Parathyroid adenoma (tissue), 2 donors: ENCODE measurements at regions not wholly inside any gene's neighbourhood (a gene's known extent, or its start where the extent isn't known, plus 50 kb on each side); places are given as distances from the start of the nearest gene placed in this dataset.

Source experiments
- H2AFZ ChIP-seq: fragments of 300-600 bp; sonication (generic); one replicate; pipeline ENCODE4 v1.7.0; 2017; ENCODE audit warnings: antibody characterized with exemption, mild to moderate bottlenecking
- H3K27ac ChIP-seq: fragments of 300-600 bp; sonication (generic); one replicate; pipeline ENCODE4 v1.7.0; 2017
- H3K27me3 ChIP-seq: fragments of 300-600 bp; sonication (generic); one replicate; pipeline ENCODE4 v1.7.0; 2017; ENCODE audit warnings: low read length; ENCODE audit not compliant: control insufficient read depth, insufficient read depth
- H3K36me3 ChIP-seq: fragments of 300-600 bp; sonication (generic); one replicate; pipeline ENCODE4 v1.7.0; 2017; ENCODE audit warnings: low read length; ENCODE audit not compliant: control insufficient read depth, insufficient read depth
- H3K4me1 ChIP-seq: fragments of 300-600 bp; sonication (generic); one replicate; pipeline ENCODE4 v1.7.0; 2017; ENCODE audit warnings: control low read depth
- H3K4me2 ChIP-seq: fragments of 300-600 bp; sonication (generic); one replicate; pipeline ENCODE4 v1.7.0; 2017; ENCODE audit warnings: low read length
- H3K4me3 ChIP-seq: fragments of 300-600 bp; sonication (generic); one replicate; pipeline ENCODE4 v1.7.0; 2017; ENCODE audit warnings: low read depth, low read length
- H3K79me2 ChIP-seq: fragments of 300-600 bp; sonication (generic); one replicate; pipeline ENCODE4 v1.7.0; 2017; ENCODE audit warnings: control low read depth
- H3K9ac ChIP-seq: fragments of 300-600 bp; sonication (generic); one replicate; pipeline ENCODE4 v1.7.0; 2017; ENCODE audit warnings: mild to moderate bottlenecking
- H3K9me3 ChIP-seq: fragments of 300-600 bp; sonication (generic); one replicate; pipeline ENCODE4 v1.7.0; 2017; ENCODE audit warnings: low read length; ENCODE audit not compliant: control insufficient read depth
- TF ChIP-seq, protein P1 (sequence below): fragments of 300-600 bp; sonication (generic); IDR thresholded peaks from one replicate; pipeline ENCODE4 v1.7.0; 2017; ENCODE audit warnings: antibody characterized with exemption, mild to moderate bottlenecking
- donor health status: primary hyperparathyroidism.

DNA sequence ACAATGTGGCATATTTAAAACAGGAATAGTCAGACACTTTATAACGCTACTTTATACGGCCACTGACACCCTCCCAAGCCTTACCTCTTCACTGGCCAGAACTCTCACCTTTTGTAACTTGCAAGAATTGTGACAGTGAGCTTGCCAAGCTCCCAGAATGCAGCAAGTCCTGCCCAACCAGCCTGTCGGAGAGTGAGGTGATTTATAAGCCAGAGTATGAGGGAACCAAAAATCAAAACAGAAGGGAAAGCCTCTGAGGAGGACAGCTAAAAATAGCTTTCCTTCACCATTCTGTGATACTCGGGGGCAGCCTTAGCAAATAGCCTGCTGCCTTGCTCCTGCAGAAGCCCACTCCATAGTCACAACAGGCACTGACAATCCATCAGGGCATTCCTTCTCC, 229.7 kb downstream of the FAM76B start:
- H3K79me2 ChIP-seq, result no peaks in the 10 kb centered on the region
- TF ChIP-seq, protein P1, sequence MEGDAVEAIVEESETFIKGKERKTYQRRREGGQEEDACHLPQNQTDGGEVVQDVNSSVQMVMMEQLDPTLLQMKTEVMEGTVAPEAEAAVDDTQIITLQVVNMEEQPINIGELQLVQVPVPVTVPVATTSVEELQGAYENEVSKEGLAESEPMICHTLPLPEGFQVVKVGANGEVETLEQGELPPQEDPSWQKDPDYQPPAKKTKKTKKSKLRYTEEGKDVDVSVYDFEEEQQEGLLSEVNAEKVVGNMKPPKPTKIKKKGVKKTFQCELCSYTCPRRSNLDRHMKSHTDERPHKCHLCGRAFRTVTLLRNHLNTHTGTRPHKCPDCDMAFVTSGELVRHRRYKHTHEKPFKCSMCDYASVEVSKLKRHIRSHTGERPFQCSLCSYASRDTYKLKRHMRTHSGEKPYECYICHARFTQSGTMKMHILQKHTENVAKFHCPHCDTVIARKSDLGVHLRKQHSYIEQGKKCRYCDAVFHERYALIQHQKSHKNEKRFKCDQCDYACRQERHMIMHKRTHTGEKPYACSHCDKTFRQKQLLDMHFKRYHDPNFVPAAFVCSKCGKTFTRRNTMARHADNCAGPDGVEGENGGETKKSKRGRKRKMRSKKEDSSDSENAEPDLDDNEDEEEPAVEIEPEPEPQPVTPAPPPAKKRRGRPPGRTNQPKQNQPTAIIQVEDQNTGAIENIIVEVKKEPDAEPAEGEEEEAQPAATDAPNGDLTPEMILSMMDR, result no peak
- no peak overlapping the region for H3K9ac ChIP-seq
- no peaks in the 10 kb centered on the region for H3K36me3 ChIP-seq
- no peak overlapping the region for H3K27ac ChIP-seq
- no peak overlapping the region for H3K4me2 ChIP-seq
- H3K4me3 ChIP-seq, result no peak overlapping the region
- H2AFZ ChIP-seq, result peak overlapping the region; percentile 34
- no peaks in the 10 kb centered on the region for H3K27me3 ChIP-seq
- no peaks in the 10 kb centered on the region for H3K4me1 ChIP-seq
- H3K9me3 ChIP-seq, result no peaks in the 10 kb centered on the region

DNA sequence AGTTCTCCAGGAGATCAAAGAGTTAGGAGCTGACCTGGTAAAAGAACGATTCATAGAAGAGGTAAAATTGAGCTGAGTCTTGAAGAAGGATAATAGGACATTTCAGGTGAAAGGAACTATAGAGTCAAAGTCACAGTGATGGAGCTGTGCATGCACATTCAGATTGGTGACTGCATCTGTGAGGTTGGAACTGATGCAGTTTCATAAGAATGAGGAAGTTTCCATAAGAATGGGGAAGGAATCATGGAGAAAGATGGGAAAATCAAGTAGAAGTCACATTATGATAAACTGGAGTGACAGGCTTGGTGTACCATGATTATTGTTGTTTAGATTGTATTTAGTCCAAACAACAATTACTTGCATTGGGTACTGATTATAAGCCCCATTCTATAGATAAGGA, 232.2 kb downstream of the FAM76B start:
- Histone ChIP-seq H3K79me2 (no peaks in the 10 kb centered on the region), H3K36me3 (no peaks in the 10 kb centered on the region), H3K9ac (no peak overlapping the region), H3K4me1 (no peaks in the 10 kb centered on the region), H3K27ac (no peak overlapping the region), H3K4me2 (no peak overlapping the region), H3K4me3 (no peak overlapping the region), H3K9me3 (no peaks in the 10 kb centered on the region), H2AFZ (no peak overlapping the region), H3K27me3 (no peaks in the 10 kb centered on the region)
- TF ChIP-seq, protein P1, result no peak

DNA sequence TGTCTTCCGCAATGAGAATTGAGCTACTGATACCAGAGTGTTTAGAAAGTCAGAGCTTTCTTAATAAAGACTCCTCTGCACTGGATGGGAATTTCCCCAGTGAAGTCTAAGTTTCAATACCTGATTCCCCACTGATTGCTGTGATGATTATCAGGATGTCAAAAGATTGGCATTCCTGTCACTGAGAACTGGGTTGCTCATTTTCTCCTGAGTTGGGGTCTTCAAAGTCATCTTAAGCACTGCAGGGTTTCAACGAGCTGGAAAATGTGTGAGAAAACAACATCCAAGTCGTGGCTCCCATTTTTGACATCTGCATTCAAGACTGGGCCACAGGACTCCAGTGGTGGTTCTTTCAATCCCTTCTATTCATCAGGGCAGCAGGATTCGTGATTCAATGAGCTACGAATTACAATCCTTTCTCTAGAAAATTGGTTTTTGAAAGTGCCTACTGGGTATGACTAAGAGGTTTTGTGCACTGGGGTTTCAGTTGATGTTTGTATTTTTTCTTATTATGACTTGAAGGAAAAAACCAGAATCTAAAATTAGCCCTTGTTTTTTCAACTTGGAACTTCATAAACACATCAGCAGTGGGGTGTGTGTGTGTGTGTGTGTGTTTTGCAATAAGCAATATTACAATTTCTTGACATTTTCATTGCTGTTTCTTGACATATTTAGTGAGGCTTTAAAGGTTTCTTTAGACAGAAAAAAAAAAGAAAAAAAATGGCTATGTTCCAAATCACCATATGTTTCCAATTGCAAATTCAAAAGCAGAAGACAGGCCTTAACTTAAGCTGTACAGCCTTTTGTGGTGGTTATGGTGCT, 233.0 kb downstream of the FAM76B start:
- Histone ChIP-seq H3K27ac (no peak overlapping the region), H3K27me3 (no peaks in the 10 kb centered on the region)
- TF ChIP-seq, protein P1, result no peak

DNA sequence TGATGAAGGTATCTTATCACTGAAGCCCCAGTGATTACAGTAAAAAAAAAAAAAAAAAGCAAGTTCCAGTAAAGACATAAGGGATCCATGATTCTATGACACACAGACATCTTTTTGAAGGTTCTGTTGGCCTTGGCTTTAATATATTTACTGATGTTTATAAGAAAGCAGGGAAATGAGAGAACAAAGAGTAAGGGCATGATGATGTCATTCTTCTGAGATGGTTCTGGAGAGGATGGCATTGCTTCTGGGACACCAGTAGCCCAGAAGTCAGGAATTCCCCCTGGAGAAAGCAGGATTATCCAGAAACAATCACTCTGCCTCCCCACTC, 233.6 kb downstream of the FAM76B start:
- Histone ChIP-seq H3K27me3 (no peaks in the 10 kb centered on the region), H3K79me2 (no peaks in the 10 kb centered on the region), H3K27ac (no peak overlapping the region), H3K9me3 (no peaks in the 10 kb centered on the region), H3K36me3 (no peaks in the 10 kb centered on the region), H2AFZ (no peak overlapping the region), H3K9ac (no peak overlapping the region), H3K4me3 (no peak overlapping the region), H3K4me2 (no peak overlapping the region), H3K4me1 (no peaks in the 10 kb centered on the region)
- TF ChIP-seq, protein P1, result no peak

More for the DNA sequence above, 233.0 kb downstream of the FAM76B start:
- H3K9ac ChIP-seq, result no peak overlapping the region
- H3K4me3 ChIP-seq, result no peak overlapping the region
- H3K36me3 ChIP-seq, result no peaks in the 10 kb centered on the region
- H3K4me1 ChIP-seq, result no peaks in the 10 kb centered on the region
- no peaks in the 10 kb centered on the region for H3K9me3 ChIP-seq
- H3K4me2 ChIP-seq, result no peak overlapping the region
- no peak overlapping the region for H2AFZ ChIP-seq
- no peaks in the 10 kb centered on the region for H3K79me2 ChIP-seq

DNA sequence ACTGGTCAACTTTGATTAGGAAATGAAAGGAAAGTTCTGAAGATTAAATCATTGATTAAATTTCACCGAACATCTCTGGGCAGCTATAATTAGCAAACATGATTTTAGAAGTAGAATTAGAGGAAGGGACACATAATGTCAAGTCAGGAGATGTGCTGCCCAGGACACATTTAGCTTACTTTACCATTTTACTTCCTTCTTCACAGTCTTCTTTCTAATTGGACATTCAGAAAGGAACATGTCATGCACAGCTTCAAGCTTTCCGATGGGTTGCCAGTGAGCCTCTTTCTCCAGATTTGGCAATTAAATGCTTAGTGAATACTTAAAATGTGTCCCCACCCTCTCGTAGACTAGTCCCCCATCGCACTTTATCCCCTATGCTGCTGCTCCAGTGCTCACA, 234.7 kb downstream of the FAM76B start:
- Histone ChIP-seq H3K4me2 (no peak overlapping the region), H3K27me3 (no peaks in the 10 kb centered on the region), H3K36me3 (no peaks in the 10 kb centered on the region)

More for the DNA sequence above, 234.7 kb downstream of the FAM76B start:
- H3K9ac ChIP-seq, result no peak overlapping the region
- H3K9me3 ChIP-seq, result no peaks in the 10 kb centered on the region
- H3K4me1 ChIP-seq, result no peaks in the 10 kb centered on the region
- H3K79me2 ChIP-seq, result no peaks in the 10 kb centered on the region
- H3K27ac ChIP-seq, result no peak overlapping the region
- TF ChIP-seq, protein P1, result no peak
- no peak overlapping the region for H2AFZ ChIP-seq
- no peak overlapping the region for H3K4me3 ChIP-seq
